GM12878 (cell line): ENCODE measurements at regions not wholly inside any gene's neighbourhood (a gene's known extent, or its start where the extent isn't known, plus 50 kb on each side); places are given as distances from the start of the nearest gene placed in this dataset.

Experiments
- ATAC-seq: fragments of 200-7000 bp; cut with Tn5 transposase; 3 replicates; pipeline ENCODE4 v1.9.1; 2020; ENCODE audit warnings: mild to moderate bottlenecking, moderate library complexity
- BruUV-seq: library from RNA; stranded (reverse); fragments of 400-500 nt; replicated peaks from 2 replicates; lab custom pipeline; 2021; lab: Mats Ljungman, UMichigan
- CTCF ChIA-PET: fragments of 300-600 bp; sonication (Branson Sonifier 250); formaldehyde crosslinking; extraction: SDS; loops from one replicate; lab custom pipeline; 2021; ENCODE audit warnings: inconsistent platforms; lab: Yijun Ruan, JAX
- POLR2A ChIA-PET: fragments of 350-600 bp; formaldehyde crosslinking; extraction: SDS; loops from one replicate; lab custom pipeline; 2021; ENCODE audit warnings: inconsistent platforms; lab: Charles Lee
- RAD21 ChIA-PET: fragments of 300-600 bp; sonication (Branson Sonifier 250); formaldehyde crosslinking; loops from one replicate; lab custom pipeline; 2023; ENCODE audit warnings: antibody characterized with exemption; ENCODE audit not compliant: unreplicated experiment; lab: Charles Lee
- SMC1A ChIA-PET: fragments of 300-600 bp; sonication (Branson Sonifier 250); formaldehyde crosslinking; loops from one replicate; lab custom pipeline; 2023; ENCODE audit not compliant: unreplicated experiment, uncharacterized antibody; lab: Charles Lee
- DNase-seq: peaks from one replicate; pipeline ENCODE4 v3.0.0-alpha.2; 2011; ENCODE audit warnings: low read depth, low spot score
- FAIRE-seq: peaks from 3 replicates; lab custom pipeline; 2011; peaks lifted over from hg19 to GRCh38; lab: Jason Lieb, UNC
- H2AFZ ChIP-seq: 2 replicates; pipeline ENCODE4 v1.6.0; 2011; ENCODE audit warnings: low read depth, low read length, control low read depth; ENCODE audit not compliant: control insufficient read depth
- H3K27ac ChIP-seq: 2 replicates; pipeline ENCODE4 v1.5.1; 2011; ENCODE audit warnings: control low read depth; ENCODE audit not compliant: control insufficient read depth, insufficient read depth
- H3K27me3 ChIP-seq, 2 experiments: replicated peaks in 1 of 2; 2 replicates each; pipeline versions ENCODE4 v1.6.0 to v1.6.1; 2011; ENCODE audit warnings: low read length in 1 of 2; ENCODE audit not compliant: control insufficient read depth in 2 of 2, insufficient read depth in 2 of 2
- H3K36me3 ChIP-seq, 2 experiments: 2 replicates each; pipeline ENCODE4 v1.5.1; 2011; ENCODE audit warnings: low read length in 1 of 2; ENCODE audit not compliant: control insufficient read depth in 2 of 2, insufficient read depth in 2 of 2
- H3K4me1 ChIP-seq: 2 replicates; pipeline ENCODE4 v1.6.1; 2011; ENCODE audit warnings: mild to moderate bottlenecking, low read length, moderate library complexity, mixed read lengths; ENCODE audit not compliant: control insufficient read depth, insufficient read depth
- H3K4me2 ChIP-seq: 2 replicates; pipeline ENCODE4 v1.6.0; 2011; ENCODE audit warnings: control low read depth; ENCODE audit not compliant: control insufficient read depth, insufficient read depth
- H3K4me3 ChIP-seq: fragments of 200-600 bp; sonication (generic); 2 replicates; pipeline ENCODE4 v1.5.1; 2016
- H3K79me2 ChIP-seq: 2 replicates; pipeline ENCODE4 v1.6.0; 2011; ENCODE audit warnings: low read length; ENCODE audit not compliant: control insufficient read depth, insufficient read depth
- H3K9ac ChIP-seq: 2 replicates; pipeline ENCODE4 v1.8.0; 2011; ENCODE audit warnings: low read length, control low read depth, mixed read lengths; ENCODE audit not compliant: control insufficient read depth, insufficient read depth
- H3K9me3 ChIP-seq: replicated peaks from 3 replicates; pipeline ENCODE4 v1.5.1; 2011; ENCODE audit warnings: mild to moderate bottlenecking, low read length; ENCODE audit not compliant: control insufficient read depth, insufficient read depth
- H4K20me1 ChIP-seq: 2 replicates; pipeline ENCODE4 v1.6.0; 2011; ENCODE audit not compliant: control insufficient read depth, insufficient read depth
- BACH1 ChIP-seq: fragments of 450-650 bp; IDR thresholded peaks from 2 replicates; pipeline ENCODE4 v1.6.1; 2017; ENCODE audit warnings: mild to moderate bottlenecking, borderline replicate concordance
- CBX5 ChIP-seq: sonication (generic); IDR thresholded peaks from 2 replicates; pipeline ENCODE4 v1.6.1; 2016; ENCODE audit warnings: low read depth, moderate library complexity, mild to moderate bottlenecking, inconsistent platforms
- CUX1 ChIP-seq: IDR thresholded peaks from 2 replicates; pipeline ENCODE4 v1.6.1; 2012; ENCODE audit warnings: improper control_type of control experiment, low read depth, low read length; ENCODE audit not compliant: insufficient replicate concordance
- ELK1 ChIP-seq: IDR thresholded peaks from 2 replicates; pipeline ENCODE4 v1.6.1; 2012; ENCODE audit warnings: low read depth, low read length, improper control_type of control experiment
- NR2F1 ChIP-seq: fragments of 450-650 bp; conservative IDR thresholded peaks from 2 replicates; pipeline ENCODE4 v1.6.1; 2017; ENCODE audit warnings: mild to moderate bottlenecking
- WGBS: methylation state at CpG from one replicate; pipeline ENCODE4 v1.1.6; 2016; ENCODE audit warnings: low lambda C conversion rate; ENCODE audit not compliant: insufficient replicate concordance, insufficient coverage; ENCODE audit errors: missing lambda C conversion rate; 5-methylcytosine and 5-hydroxymethylcytosine counted together
- in situ Hi-C: fragments of 300-500 bp; cut with MboI; formaldehyde crosslinking; loops from 9 replicates; pipeline ENCODE4 v1.14.3; 2018; ENCODE audit warnings: mixed read lengths
- intact Hi-C: fragments of 100-400 bp; cut with micrococcal nuclease; formaldehyde crosslinking; loops from one replicate; pipeline ENCODE4 v1.14.2; 2022; ENCODE audit not compliant: unreplicated experiment
- TF ChIP-seq, protein P1 (sequence below): IDR thresholded peaks from 2 replicates; pipeline ENCODE4 v1.6.1; 2011; ENCODE audit warnings: mild to moderate bottlenecking, low read depth, low read length, moderate library complexity; ENCODE audit not compliant: insufficient replicate concordance

DNA sequence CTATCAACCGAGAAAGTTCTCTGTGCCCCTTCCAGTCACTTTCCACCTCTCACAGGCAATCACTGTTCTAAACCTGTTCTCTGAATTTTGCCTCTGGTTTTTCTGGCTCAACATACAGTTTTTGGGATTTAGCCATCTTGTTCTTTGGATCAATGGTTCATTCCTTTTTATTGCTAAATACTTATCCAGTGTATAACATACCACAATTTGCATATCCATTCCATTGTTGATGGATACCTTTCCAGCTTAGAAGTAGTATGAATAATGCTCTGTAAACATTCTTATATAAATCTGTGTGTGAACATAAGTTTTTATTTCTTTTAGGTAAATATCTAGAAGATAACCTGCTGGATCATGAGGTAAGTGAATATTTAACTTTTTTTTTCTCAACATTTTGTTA lies 87.8 kb upstream of the FNDC3B start:
- WGBS: 0% methylated on average over 1 of the region's 1 CpG
- Histone ChIP-seq H3K27ac (no peak overlapping the region), H2AFZ (no peak overlapping the region), H3K9me3 (no peaks in the 10 kb centered on the region), H3K27me3 (no peaks in the 10 kb centered on the region), H3K79me2 (no peaks in the 10 kb centered on the region), H4K20me1 (no peaks in the 10 kb centered on the region), H3K4me3 (no peak overlapping the region), H3K36me3 (no peaks in the 10 kb centered on the region), H3K4me1 (no peaks in the 10 kb centered on the region), H3K9ac (no peak overlapping the region), H3K4me2 (no peak overlapping the region)
- SMC1A ChIA-PET: interaction anchor here (1.8 kb wide), 1 partner anchor 12 kb away, joined by 4 read pairs; no protein-coding TSS in a partner anchor
- no peak for DNase-seq
- in situ Hi-C loops: no loop called here
- CTCF ChIA-PET: no interaction called here
- RAD21 ChIA-PET: no interaction called here
- POLR2A ChIA-PET: interaction anchor here (0.6 kb wide), 1 partner anchor 12 kb away, joined by 3 read pairs; no protein-coding TSS in a partner anchor
- intact Hi-C loops: no loop called here
- no peak for ATAC-seq
- BruUV-seq: no TSS peak
- no peak for FAIRE-seq
- TF ChIP-seq CUX1 (no peak), ELK1 (no peak), BACH1 (no peak), CBX5 (no peak), NR2F1 (no peak)
- TF ChIP-seq, protein P1, sequence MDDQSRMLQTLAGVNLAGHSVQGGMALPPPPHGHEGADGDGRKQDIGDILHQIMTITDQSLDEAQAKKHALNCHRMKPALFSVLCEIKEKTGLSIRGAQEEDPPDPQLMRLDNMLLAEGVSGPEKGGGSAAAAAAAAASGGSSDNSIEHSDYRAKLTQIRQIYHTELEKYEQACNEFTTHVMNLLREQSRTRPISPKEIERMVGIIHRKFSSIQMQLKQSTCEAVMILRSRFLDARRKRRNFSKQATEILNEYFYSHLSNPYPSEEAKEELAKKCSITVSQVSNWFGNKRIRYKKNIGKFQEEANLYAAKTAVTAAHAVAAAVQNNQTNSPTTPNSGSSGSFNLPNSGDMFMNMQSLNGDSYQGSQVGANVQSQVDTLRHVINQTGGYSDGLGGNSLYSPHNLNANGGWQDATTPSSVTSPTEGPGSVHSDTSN: no peak
